ENCODE measurements at regions not wholly inside any gene's neighbourhood (a gene's known extent, or its start where the extent isn't known, plus 50 kb on each side); places are given as distances from the start of the nearest gene placed in this dataset.

DNA sequence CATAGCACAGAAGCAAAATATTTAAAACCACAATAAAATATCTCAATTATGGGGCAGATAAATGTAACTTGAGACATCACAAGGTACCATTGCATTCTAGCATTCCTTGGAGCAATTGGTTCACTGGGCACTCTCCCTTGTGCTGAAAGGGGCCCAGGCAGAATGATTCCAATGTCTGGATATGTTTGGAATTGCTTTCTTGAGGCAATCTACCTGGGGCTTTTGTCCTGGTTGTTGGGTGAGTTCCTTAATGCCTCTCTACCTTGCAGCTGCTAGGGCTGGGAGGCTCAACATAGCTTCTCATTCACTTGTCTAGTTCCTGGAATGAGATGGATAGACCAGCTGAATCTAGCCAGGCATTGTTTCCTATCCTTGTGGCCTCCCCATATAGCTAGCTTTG is 539.6 kb upstream of the FSHR start:
- TF ChIP-seq, protein P1, sequence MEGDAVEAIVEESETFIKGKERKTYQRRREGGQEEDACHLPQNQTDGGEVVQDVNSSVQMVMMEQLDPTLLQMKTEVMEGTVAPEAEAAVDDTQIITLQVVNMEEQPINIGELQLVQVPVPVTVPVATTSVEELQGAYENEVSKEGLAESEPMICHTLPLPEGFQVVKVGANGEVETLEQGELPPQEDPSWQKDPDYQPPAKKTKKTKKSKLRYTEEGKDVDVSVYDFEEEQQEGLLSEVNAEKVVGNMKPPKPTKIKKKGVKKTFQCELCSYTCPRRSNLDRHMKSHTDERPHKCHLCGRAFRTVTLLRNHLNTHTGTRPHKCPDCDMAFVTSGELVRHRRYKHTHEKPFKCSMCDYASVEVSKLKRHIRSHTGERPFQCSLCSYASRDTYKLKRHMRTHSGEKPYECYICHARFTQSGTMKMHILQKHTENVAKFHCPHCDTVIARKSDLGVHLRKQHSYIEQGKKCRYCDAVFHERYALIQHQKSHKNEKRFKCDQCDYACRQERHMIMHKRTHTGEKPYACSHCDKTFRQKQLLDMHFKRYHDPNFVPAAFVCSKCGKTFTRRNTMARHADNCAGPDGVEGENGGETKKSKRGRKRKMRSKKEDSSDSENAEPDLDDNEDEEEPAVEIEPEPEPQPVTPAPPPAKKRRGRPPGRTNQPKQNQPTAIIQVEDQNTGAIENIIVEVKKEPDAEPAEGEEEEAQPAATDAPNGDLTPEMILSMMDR (IDR thresholded peaks at IDR 0.05): no peak
- no peak for TF ChIP-seq POLR2A (IDR thresholded peaks at IDR 0.05)
- no peak for TF ChIP-seq EP300 (IDR thresholded peaks at IDR 0.05)

Data from ovary (tissue), 3 donors.